Caco-2 (cell line): ENCODE measurements at regions not wholly inside any gene's neighbourhood (a gene's known extent, or its start where the extent isn't known, plus 50 kb on each side); places are given as distances from the start of the nearest gene placed in this dataset.

ENCODE experiments used
- BruUV-seq: library from RNA; stranded (reverse); fragments of 400-500 nt; replicated peaks from 2 replicates; lab custom pipeline; 2021; lab: Mats Ljungman, UMichigan
- CTCF ChIA-PET: fragments of 300-600 bp; sonication (Branson Sonifier 250); formaldehyde crosslinking; loops from one replicate; lab custom pipeline; 2022; ENCODE audit warnings: antibody characterized with exemption; lab: Charles Lee
- POLR2A ChIA-PET: fragments of 300-600 bp; sonication (Branson Sonifier 250); formaldehyde crosslinking; loops from one replicate; lab custom pipeline; 2022; ENCODE audit warnings: antibody characterized with exemption; lab: Charles Lee
- DNase-seq, 2 experiments: peaks; one replicate each; pipeline versions ENCODE4 v3.0.0 to v3.0.0-alpha.2; 2020 to 2022
- H3K27me3 ChIP-seq: replicated peaks from 2 replicates; pipeline ENCODE4 v1.6.0; 2011; ENCODE audit warnings: low read length; ENCODE audit not compliant: control insufficient read depth, insufficient read depth
- H3K36me3 ChIP-seq: 2 replicates; pipeline ENCODE4 v1.5.1; 2011; ENCODE audit warnings: low read length; ENCODE audit not compliant: control insufficient read depth, insufficient read depth
- H3K4me1 ChIP-seq: fragments of 250-450 bp; sonication (Bioruptor Pico); 2 replicates; pipeline ENCODE4 v1.5.1; 2020; ENCODE audit warnings: mild to moderate bottlenecking
- H3K4me3 ChIP-seq: 2 replicates; pipeline ENCODE4 v1.5.1; 2011; ENCODE audit warnings: low read depth, mild to moderate bottlenecking, control low read depth, low read length
- H3K9me3 ChIP-seq: fragments of 250-450 bp; sonication (Bioruptor Pico); 2 replicates; pipeline ENCODE4 v1.5.1; 2020; ENCODE audit warnings: mild to moderate bottlenecking, moderate library complexity
- H3K27ac Mint-ChIP-seq: one replicate; pipeline ENCODE4 v1.8.0; 2022; ENCODE audit warnings: mixed read lengths; ENCODE audit not compliant: unreplicated experiment
- H3K27me3 Mint-ChIP-seq: one replicate; pipeline ENCODE4 v1.8.0; 2022; ENCODE audit warnings: mixed read lengths; ENCODE audit not compliant: insufficient read depth, unreplicated experiment
- H3K36me3 Mint-ChIP-seq: one replicate; pipeline ENCODE4 v1.8.0; 2022; ENCODE audit warnings: mild to moderate bottlenecking, mixed read lengths; ENCODE audit not compliant: insufficient read depth, unreplicated experiment
- H3K4me1 Mint-ChIP-seq: one replicate; pipeline ENCODE4 v1.8.0; 2022; ENCODE audit warnings: low read depth, mixed read lengths; ENCODE audit not compliant: unreplicated experiment
- H3K4me3 Mint-ChIP-seq: one replicate; pipeline ENCODE4 v1.8.0; 2022; ENCODE audit warnings: mild to moderate bottlenecking, moderate library complexity, mixed read lengths; ENCODE audit not compliant: unreplicated experiment
- H3K9me3 Mint-ChIP-seq: one replicate; pipeline ENCODE4 v1.8.0; 2022; ENCODE audit warnings: mixed read lengths; ENCODE audit not compliant: unreplicated experiment
- intact Hi-C: fragments of 100-400 bp; cut with micrococcal nuclease; formaldehyde crosslinking; loops from one replicate; pipeline ENCODE4 v1.10.0; 2022; ENCODE audit not compliant: unreplicated experiment
- TF ChIP-seq, protein P1 (sequence below), 2 experiments: fragments of 200-600 bp in 1 of 2; IDR thresholded peaks; 1 replicate in 1 of 2; 2 replicates in 1 of 2; pipeline versions ENCODE4 v1.5.1 to v1.8.0; 2011 to 2022; ENCODE audit warnings: antibody characterized with exemption in 1 of 2, control low read depth in 1 of 2, inconsistent platforms in 1 of 2, low read depth in 1 of 2, low read length in 1 of 2, mild to moderate bottlenecking in 1 of 2, moderate library complexity in 1 of 2; ENCODE audit not compliant: insufficient read depth in 1 of 2, severe bottlenecking in 1 of 2, unreplicated experiment in 1 of 2

DNA sequence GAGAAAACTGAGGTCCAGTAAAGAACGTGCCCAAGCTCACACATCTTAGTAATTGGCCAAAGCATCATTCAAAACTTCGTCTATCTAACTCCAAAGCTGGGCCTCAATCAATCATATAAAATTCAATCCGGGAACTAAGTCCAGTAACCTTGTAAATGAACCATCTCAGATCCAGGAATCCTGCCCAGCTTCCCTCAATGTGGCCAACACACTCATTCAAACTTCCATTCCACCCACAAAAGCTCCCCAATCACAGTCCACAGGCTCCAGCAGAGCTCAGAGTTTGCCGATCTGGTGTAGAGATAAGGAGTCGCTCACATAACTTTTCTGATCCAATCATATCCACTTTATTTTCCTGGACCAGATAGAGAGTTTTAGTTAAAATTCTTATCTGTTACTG lies 144.8 kb downstream of the SPATA18 start:
- CTCF ChIA-PET = interaction anchor here (0.5 kb wide), 1 partner anchor 35 kb away, joined by 3 read pairs; no protein-coding TSS in a partner anchor
- H3K36me3 ChIP-seq = no peaks in the 10 kb centered on the region

DNA sequence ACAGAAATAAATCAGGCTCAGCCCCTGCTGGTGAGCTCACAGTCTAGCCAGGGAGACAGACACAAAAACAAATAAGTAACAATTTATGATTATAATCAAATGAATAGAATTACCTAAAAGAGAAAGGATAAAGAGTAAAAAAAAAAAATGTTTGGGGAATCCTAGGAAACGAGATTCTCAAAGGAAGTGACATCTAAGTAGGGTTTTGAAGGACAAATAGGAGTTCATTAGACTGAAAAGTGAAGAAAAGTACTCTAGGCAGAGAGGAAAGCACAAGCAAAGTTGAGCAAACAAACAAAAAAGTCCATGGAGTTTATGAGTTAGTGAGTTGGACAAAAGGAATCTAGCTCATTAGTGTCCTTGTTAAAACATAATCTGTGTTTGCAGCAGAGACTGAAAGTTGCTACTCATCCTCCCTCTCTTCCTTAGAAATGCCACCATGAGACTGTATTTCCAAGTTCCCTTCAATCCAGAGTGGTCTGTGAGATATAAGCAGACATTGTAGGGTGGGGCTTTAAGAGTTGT lies 145.6 kb downstream of the SPATA18 start:
- Mint-ChIP-seq H3K27me3 (peaks cover 5% of the 10 kb centered on the region), H3K4me1 (peaks cover 2% of the 10 kb centered on the region), H3K36me3 (no peaks in the 10 kb centered on the region), H3K4me3 (no peak overlapping the region), H3K27ac (no peak overlapping the region), H3K9me3 (no peaks in the 10 kb centered on the region)
- H3K36me3 ChIP-seq = no peaks in the 10 kb centered on the region
- BruUV-seq = no TSS peak
- ChIA-PET POLR2A (no interaction called here), CTCF (no interaction called here)
- no peak overlapping the region for H3K4me3 ChIP-seq
- H3K4me1 ChIP-seq = no peaks in the 10 kb centered on the region
- no peaks in the 10 kb centered on the region for H3K9me3 ChIP-seq
- intact Hi-C loops = no loop called here
- TF ChIP-seq, protein P1, sequence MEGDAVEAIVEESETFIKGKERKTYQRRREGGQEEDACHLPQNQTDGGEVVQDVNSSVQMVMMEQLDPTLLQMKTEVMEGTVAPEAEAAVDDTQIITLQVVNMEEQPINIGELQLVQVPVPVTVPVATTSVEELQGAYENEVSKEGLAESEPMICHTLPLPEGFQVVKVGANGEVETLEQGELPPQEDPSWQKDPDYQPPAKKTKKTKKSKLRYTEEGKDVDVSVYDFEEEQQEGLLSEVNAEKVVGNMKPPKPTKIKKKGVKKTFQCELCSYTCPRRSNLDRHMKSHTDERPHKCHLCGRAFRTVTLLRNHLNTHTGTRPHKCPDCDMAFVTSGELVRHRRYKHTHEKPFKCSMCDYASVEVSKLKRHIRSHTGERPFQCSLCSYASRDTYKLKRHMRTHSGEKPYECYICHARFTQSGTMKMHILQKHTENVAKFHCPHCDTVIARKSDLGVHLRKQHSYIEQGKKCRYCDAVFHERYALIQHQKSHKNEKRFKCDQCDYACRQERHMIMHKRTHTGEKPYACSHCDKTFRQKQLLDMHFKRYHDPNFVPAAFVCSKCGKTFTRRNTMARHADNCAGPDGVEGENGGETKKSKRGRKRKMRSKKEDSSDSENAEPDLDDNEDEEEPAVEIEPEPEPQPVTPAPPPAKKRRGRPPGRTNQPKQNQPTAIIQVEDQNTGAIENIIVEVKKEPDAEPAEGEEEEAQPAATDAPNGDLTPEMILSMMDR (IDR thresholded peaks at IDR 0.05; ENCODE audit: insufficient read depth in 1 of 2, low read depth in 1 of 2, low read length in 1 of 2, severe bottlenecking in 1 of 2, unreplicated experiment in 1 of 2) = no peak
- no peak for DNase-seq
- H3K27me3 ChIP-seq = no peaks in the 10 kb centered on the region

More for the DNA sequence above, 144.8 kb downstream of the SPATA18 start:
- Histone ChIP-seq H3K4me1 (no peaks in the 10 kb centered on the region), H3K9me3 (no peaks in the 10 kb centered on the region), H3K4me3 (no peak overlapping the region), H3K27me3 (no peaks in the 10 kb centered on the region)
- intact Hi-C loops = no loop called here
- H3K36me3 Mint-ChIP-seq = no peaks in the 10 kb centered on the region
- POLR2A ChIA-PET = no interaction called here
- H3K9me3 Mint-ChIP-seq = no peaks in the 10 kb centered on the region
- H3K27me3 Mint-ChIP-seq = peaks cover 5% of the 10 kb centered on the region
- H3K4me3 Mint-ChIP-seq = no peak overlapping the region
- H3K4me1 Mint-ChIP-seq = no peaks in the 10 kb centered on the region
- DNase-seq = no peak
- H3K27ac Mint-ChIP-seq = no peak overlapping the region
- TF ChIP-seq, protein P1 (IDR thresholded peaks at IDR 0.05; ENCODE audit: insufficient read depth in 1 of 2, low read depth in 1 of 2, low read length in 1 of 2, severe bottlenecking in 1 of 2, unreplicated experiment in 1 of 2) = no peak
- BruUV-seq = no TSS peak

DNA sequence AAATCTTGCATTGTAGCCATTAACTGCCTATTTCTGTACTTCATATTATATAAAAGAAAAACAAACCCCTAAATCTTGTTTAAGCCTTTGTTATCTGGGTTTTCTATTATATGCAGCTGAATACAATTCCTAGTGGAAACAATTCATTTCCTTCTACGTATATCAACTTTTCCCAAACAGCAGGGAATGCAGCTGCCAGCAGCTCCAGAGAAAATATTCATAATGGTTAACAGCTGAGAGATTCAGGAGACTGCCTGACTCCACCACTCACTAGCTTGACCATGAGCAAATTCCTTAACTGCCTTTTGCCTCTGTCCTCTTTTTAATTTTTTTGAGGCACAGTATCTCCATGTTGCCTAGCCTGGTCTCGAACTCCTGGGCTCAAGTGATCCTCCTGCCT lies 146.2 kb downstream of the SPATA18 start:
- TF ChIP-seq, protein P1 (IDR thresholded peaks at IDR 0.05; ENCODE audit: insufficient read depth in 1 of 2, low read depth in 1 of 2, low read length in 1 of 2, severe bottlenecking in 1 of 2, unreplicated experiment in 1 of 2) = no peak

More for the DNA sequence above, 146.2 kb downstream of the SPATA18 start:
- peaks cover 5% of the 10 kb centered on the region for H3K27me3 Mint-ChIP-seq
- intact Hi-C loops = no loop called here
- H3K27me3 ChIP-seq = no peaks in the 10 kb centered on the region
- no peak overlapping the region for H3K4me3 Mint-ChIP-seq
- POLR2A ChIA-PET = no interaction called here
- CTCF ChIA-PET = no interaction called here
- no peak overlapping the region for H3K27ac Mint-ChIP-seq
- no peaks in the 10 kb centered on the region for H3K36me3 Mint-ChIP-seq
- DNase-seq = no peak
- no peaks in the 10 kb centered on the region for H3K9me3 Mint-ChIP-seq
- H3K4me1 ChIP-seq = no peaks in the 10 kb centered on the region
- no peaks in the 10 kb centered on the region for H3K36me3 ChIP-seq
- BruUV-seq = no TSS peak
- no peak overlapping the region for H3K4me3 ChIP-seq
- no peaks in the 10 kb centered on the region for H3K9me3 ChIP-seq
- H3K4me1 Mint-ChIP-seq = peaks cover 8% of the 10 kb centered on the region
